ENCODE measurements at regions not wholly inside any gene's neighbourhood (a gene's known extent, or its start where the extent isn't known, plus 50 kb on each side); places are given as distances from the start of the nearest gene placed in this dataset.

DNA sequence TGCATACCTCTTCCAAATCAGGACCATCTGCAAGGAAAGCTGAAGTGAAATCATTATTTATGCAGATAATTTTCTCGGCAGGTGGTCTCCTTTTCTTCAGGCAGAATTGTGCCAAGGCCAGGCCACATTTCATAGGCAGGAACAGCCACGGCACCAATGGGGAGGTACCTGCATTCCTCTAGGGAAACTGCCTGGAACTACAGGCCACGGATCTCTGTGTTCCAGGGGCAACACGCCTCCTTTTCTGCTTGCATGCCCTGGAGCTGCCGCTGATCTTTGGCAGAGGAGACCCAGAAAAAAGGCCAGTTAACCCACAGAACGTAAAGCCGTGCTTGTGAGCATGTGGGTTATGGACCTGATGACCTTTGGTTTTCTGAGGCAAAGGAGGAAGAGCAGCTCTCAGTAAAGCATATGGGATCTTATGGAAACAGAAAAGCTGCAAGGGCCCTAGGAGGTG is 111.2 kb upstream of the KIAA1217 start:
- TF ChIP-seq, protein P1, sequence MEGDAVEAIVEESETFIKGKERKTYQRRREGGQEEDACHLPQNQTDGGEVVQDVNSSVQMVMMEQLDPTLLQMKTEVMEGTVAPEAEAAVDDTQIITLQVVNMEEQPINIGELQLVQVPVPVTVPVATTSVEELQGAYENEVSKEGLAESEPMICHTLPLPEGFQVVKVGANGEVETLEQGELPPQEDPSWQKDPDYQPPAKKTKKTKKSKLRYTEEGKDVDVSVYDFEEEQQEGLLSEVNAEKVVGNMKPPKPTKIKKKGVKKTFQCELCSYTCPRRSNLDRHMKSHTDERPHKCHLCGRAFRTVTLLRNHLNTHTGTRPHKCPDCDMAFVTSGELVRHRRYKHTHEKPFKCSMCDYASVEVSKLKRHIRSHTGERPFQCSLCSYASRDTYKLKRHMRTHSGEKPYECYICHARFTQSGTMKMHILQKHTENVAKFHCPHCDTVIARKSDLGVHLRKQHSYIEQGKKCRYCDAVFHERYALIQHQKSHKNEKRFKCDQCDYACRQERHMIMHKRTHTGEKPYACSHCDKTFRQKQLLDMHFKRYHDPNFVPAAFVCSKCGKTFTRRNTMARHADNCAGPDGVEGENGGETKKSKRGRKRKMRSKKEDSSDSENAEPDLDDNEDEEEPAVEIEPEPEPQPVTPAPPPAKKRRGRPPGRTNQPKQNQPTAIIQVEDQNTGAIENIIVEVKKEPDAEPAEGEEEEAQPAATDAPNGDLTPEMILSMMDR (IDR thresholded peaks at IDR 0.05): no peak
- TF ChIP-seq, protein P2, sequence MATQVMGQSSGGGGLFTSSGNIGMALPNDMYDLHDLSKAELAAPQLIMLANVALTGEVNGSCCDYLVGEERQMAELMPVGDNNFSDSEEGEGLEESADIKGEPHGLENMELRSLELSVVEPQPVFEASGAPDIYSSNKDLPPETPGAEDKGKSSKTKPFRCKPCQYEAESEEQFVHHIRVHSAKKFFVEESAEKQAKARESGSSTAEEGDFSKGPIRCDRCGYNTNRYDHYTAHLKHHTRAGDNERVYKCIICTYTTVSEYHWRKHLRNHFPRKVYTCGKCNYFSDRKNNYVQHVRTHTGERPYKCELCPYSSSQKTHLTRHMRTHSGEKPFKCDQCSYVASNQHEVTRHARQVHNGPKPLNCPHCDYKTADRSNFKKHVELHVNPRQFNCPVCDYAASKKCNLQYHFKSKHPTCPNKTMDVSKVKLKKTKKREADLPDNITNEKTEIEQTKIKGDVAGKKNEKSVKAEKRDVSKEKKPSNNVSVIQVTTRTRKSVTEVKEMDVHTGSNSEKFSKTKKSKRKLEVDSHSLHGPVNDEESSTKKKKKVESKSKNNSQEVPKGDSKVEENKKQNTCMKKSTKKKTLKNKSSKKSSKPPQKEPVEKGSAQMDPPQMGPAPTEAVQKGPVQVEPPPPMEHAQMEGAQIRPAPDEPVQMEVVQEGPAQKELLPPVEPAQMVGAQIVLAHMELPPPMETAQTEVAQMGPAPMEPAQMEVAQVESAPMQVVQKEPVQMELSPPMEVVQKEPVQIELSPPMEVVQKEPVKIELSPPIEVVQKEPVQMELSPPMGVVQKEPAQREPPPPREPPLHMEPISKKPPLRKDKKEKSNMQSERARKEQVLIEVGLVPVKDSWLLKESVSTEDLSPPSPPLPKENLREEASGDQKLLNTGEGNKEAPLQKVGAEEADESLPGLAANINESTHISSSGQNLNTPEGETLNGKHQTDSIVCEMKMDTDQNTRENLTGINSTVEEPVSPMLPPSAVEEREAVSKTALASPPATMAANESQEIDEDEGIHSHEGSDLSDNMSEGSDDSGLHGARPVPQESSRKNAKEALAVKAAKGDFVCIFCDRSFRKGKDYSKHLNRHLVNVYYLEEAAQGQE (IDR thresholded peaks at IDR 0.05; ENCODE audit: insufficient read depth in 1 of 2, low read depth in 2 of 2, low read length in 1 of 2): no peak
